Ectodermal cell (in vitro differentiated cells): ENCODE measurements at regions not wholly inside any gene's neighbourhood (a gene's known extent, or its start where the extent isn't known, plus 50 kb on each side); places are given as distances from the start of the nearest gene placed in this dataset.

Experiments
- H3K27ac ChIP-seq: 2 replicates; pipeline ENCODE4 v1.7.0; 2013; ENCODE audit warnings: mild to moderate bottlenecking, low read depth, low read length; ENCODE audit not compliant: insufficient read depth, poor library complexity, severe bottlenecking
- H3K27me3 ChIP-seq: 2 replicates; pipeline ENCODE4 v1.7.0; 2013; ENCODE audit warnings: mild to moderate bottlenecking, low read length; ENCODE audit not compliant: insufficient read depth, control insufficient read depth, poor library complexity, severe bottlenecking
- H3K36me3 ChIP-seq: one replicate; pipeline ENCODE4 v1.7.0; 2013; ENCODE audit warnings: low read length; ENCODE audit not compliant: control insufficient read depth, insufficient read depth
- H3K4me1 ChIP-seq: one replicate; pipeline ENCODE4 v1.7.0; 2013; ENCODE audit warnings: low read length; ENCODE audit not compliant: control insufficient read depth, insufficient read depth
- H3K4me3 ChIP-seq: 2 replicates; pipeline ENCODE4 v1.7.0; 2013; ENCODE audit warnings: low read depth, low read length, control low read depth; ENCODE audit not compliant: insufficient read depth
- H3K9me3 ChIP-seq: 2 replicates; pipeline ENCODE4 v1.7.0; 2013; ENCODE audit warnings: mild to moderate bottlenecking, low read length, moderate library complexity; ENCODE audit not compliant: control insufficient read depth
- WGBS, 2 experiments: methylation state at CpG; one replicate each; pipeline ENCODE4 v1.1.7; 2013; ENCODE audit warnings: missing lambda C conversion rate in 2 of 2; 5-methylcytosine and 5-hydroxymethylcytosine counted together

- Histone ChIP-seq H3K27me3 (no peaks in the 10 kb centered on the region), H3K36me3 (no peaks in the 10 kb centered on the region), H3K4me1 (no peaks in the 10 kb centered on the region), H3K9me3 (no peaks in the 10 kb centered on the region), H3K27ac (no peak overlapping the region), H3K4me3 (no peak overlapping the region)
- 25 to 49% methylated on average over 2 of the region's 2 CpGs for WGBS, 2 experiments
These were observed 119.7 kb upstream of the SORCS1 start for GRCh38 chr10:107284187-107284586.

- no peaks in the 10 kb centered on the region for H3K27me3 ChIP-seq
- no peak overlapping the region for H3K4me3 ChIP-seq
- no peaks in the 10 kb centered on the region for H3K36me3 ChIP-seq
- 93 to 100% methylated on average over 3 of the region's 3 CpGs for WGBS, 2 experiments
- no peak overlapping the region for H3K27ac ChIP-seq
- no peaks in the 10 kb centered on the region for H3K9me3 ChIP-seq
- no peaks in the 10 kb centered on the region for H3K4me1 ChIP-seq
These were observed 115.8 kb upstream of the SORCS1 start for GRCh38 chr10:107280293-107280692.

- H3K4me1 ChIP-seq, result no peaks in the 10 kb centered on the region
- no peak overlapping the region for H3K27ac ChIP-seq
- H3K9me3 ChIP-seq, result no peaks in the 10 kb centered on the region
- H3K36me3 ChIP-seq, result no peaks in the 10 kb centered on the region
- no peak overlapping the region for H3K4me3 ChIP-seq
- 52 to 57% methylated on average over 2 of the region's 2 CpGs for WGBS, 2 experiments
- H3K27me3 ChIP-seq, result no peaks in the 10 kb centered on the region
These were observed 113.1 kb upstream of the SORCS1 start for GRCh38 chr10:107277591-107277990.

GRCh38 chr10:107275806-107276205 lies 111.3 kb upstream of the SORCS1 start:
- Histone ChIP-seq H3K27ac (no peak overlapping the region), H3K36me3 (no peaks in the 10 kb centered on the region), H3K4me1 (no peaks in the 10 kb centered on the region), H3K9me3 (no peaks in the 10 kb centered on the region), H3K27me3 (no peaks in the 10 kb centered on the region), H3K4me3 (no peak overlapping the region)
- 95 to 96% methylated on average over 3 of the region's 3 CpGs for WGBS, 2 experiments

GRCh38 chr10:107269626-107270025 lies 105.1 kb upstream of the SORCS1 start:
- H3K4me1 ChIP-seq, result no peaks in the 10 kb centered on the region
- no peaks in the 10 kb centered on the region for H3K27me3 ChIP-seq
- H3K9me3 ChIP-seq, result no peaks in the 10 kb centered on the region
- H3K36me3 ChIP-seq, result no peaks in the 10 kb centered on the region
- no peak overlapping the region for H3K4me3 ChIP-seq
- no peak overlapping the region for H3K27ac ChIP-seq

GRCh38 chr10:107264742-107265141 lies 100.2 kb upstream of the SORCS1 start:
- Histone ChIP-seq H3K9me3 (no peaks in the 10 kb centered on the region), H3K27me3 (no peaks in the 10 kb centered on the region), H3K27ac (no peak overlapping the region), H3K4me3 (no peak overlapping the region), H3K36me3 (no peaks in the 10 kb centered on the region), H3K4me1 (peaks cover 4% of the 10 kb centered on the region)
- 69 to 70% methylated on average over 6 of the region's 6 CpGs for WGBS, 2 experiments

GRCh38 chr10:107244122-107244521 lies 79.6 kb upstream of the SORCS1 start:
- Histone ChIP-seq H3K27me3 (no peaks in the 10 kb centered on the region), H3K27ac (no peak overlapping the region), H3K36me3 (no peaks in the 10 kb centered on the region), H3K4me1 (no peaks in the 10 kb centered on the region), H3K4me3 (no peak overlapping the region), H3K9me3 (no peaks in the 10 kb centered on the region)
- WGBS, 2 experiments, result 90 to 94% methylated on average over 5 of the region's 5 CpGs

- no peak overlapping the region for H3K27ac ChIP-seq
- no peaks in the 10 kb centered on the region for H3K36me3 ChIP-seq
- H3K9me3 ChIP-seq, result no peaks in the 10 kb centered on the region
- WGBS, 2 experiments, result 88 to 91% methylated on average over 4 of the region's 4 CpGs
- no peak overlapping the region for H3K4me3 ChIP-seq
- H3K27me3 ChIP-seq, result no peaks in the 10 kb centered on the region
- H3K4me1 ChIP-seq, result no peaks in the 10 kb centered on the region
These were observed 73.8 kb upstream of the SORCS1 start for GRCh38 chr10:107238275-107238674.

GRCh38 chr10:107232013-107232412 lies 67.5 kb upstream of the SORCS1 start:
- Histone ChIP-seq H3K27ac (no peak overlapping the region), H3K36me3 (no peaks in the 10 kb centered on the region), H3K27me3 (no peaks in the 10 kb centered on the region), H3K4me3 (no peak overlapping the region), H3K9me3 (no peaks in the 10 kb centered on the region), H3K4me1 (no peaks in the 10 kb centered on the region)
- 94 to 95% methylated on average over 2 of the region's 2 CpGs for WGBS, 2 experiments

- Histone ChIP-seq H3K27ac (no peak overlapping the region), H3K4me1 (no peaks in the 10 kb centered on the region), H3K9me3 (no peaks in the 10 kb centered on the region), H3K27me3 (no peaks in the 10 kb centered on the region), H3K4me3 (no peak overlapping the region), H3K36me3 (no peaks in the 10 kb centered on the region)
- 88 to 95% methylated on average over 4 of the region's 4 CpGs for WGBS, 2 experiments
These were observed 66.4 kb upstream of the SORCS1 start for GRCh38 chr10:107230887-107231286.

GRCh38 chr10:107215681-107216080 lies 51.2 kb upstream of the SORCS1 start:
- H3K36me3 ChIP-seq, result no peaks in the 10 kb centered on the region
- H3K4me1 ChIP-seq, result no peaks in the 10 kb centered on the region
- 84 to 91% methylated on average over 1 of the region's 1 CpG for WGBS, 2 experiments
- no peak overlapping the region for H3K4me3 ChIP-seq
- no peaks in the 10 kb centered on the region for H3K9me3 ChIP-seq
- H3K27me3 ChIP-seq, result no peaks in the 10 kb centered on the region
- H3K27ac ChIP-seq, result no peak overlapping the region
